K562 (cell line): ENCODE measurements at regions not wholly inside any gene's neighbourhood (a gene's known extent, or its start where the extent isn't known, plus 50 kb on each side); places are given as distances from the start of the nearest gene placed in this dataset.

ENCODE experiments used
- EGR1 ChIP-seq: fragments of 450-650 bp; conservative IDR thresholded peaks from 2 replicates; pipeline ENCODE4 v1.6.1; 2017; ENCODE audit warnings: mild to moderate bottlenecking
- FOXJ3 ChIP-seq: sonication (generic); formaldehyde crosslinking; IDR thresholded peaks from 2 replicates; pipeline ENCODE4 v1.4.0; 2020; ENCODE audit warnings: mild to moderate bottlenecking, missing genetic modification reagents
- MAFF ChIP-seq: IDR thresholded peaks from 2 replicates; pipeline ENCODE4 v1.6.1; 2012; ENCODE audit warnings: low read length, improper control_type of control experiment
- PHF8 ChIP-seq: fragments of 200-600 bp; sonication (generic); IDR thresholded peaks from 2 replicates; pipeline ENCODE4 v1.6.1; 2012; ENCODE audit warnings: mixed run types, mild to moderate bottlenecking, inconsistent platforms, low read length, moderate library complexity, borderline replicate concordance
- SIN3A ChIP-seq, 2 experiments: fragments of 150-350 bp in 1 of 2; IDR thresholded peaks; 2 replicates each; pipeline ENCODE4 v1.6.1; 2011 to 2016; ENCODE audit warnings: borderline replicate concordance in 2 of 2, low read depth in 2 of 2, low read length in 2 of 2, mild to moderate bottlenecking in 2 of 2, moderate library complexity in 2 of 2; ENCODE audit not compliant: control insufficient read depth in 1 of 2
- TAF1 ChIP-seq: IDR thresholded peaks from 2 replicates; pipeline ENCODE4 v1.6.1; 2011; ENCODE audit warnings: mild to moderate bottlenecking, low read length, moderate library complexity; ENCODE audit not compliant: insufficient read depth, control insufficient read depth, severe bottlenecking; ENCODE audit errors: extremely low read depth
- TF ChIP-seq, protein P1 (sequence below): fragments of 200-800 bp; sonication (Bioruptor generic); IDR thresholded peaks from 2 replicates; pipeline ENCODE4 v1.6.1; 2017; ENCODE audit warnings: missing genetic modification characterization, missing compliant biosample characterization

- TF ChIP-seq SIN3A (IDR thresholded peaks at IDR 0.05; ENCODE audit: borderline replicate concordance in 2 of 2, control insufficient read depth in 1 of 2, low read depth in 2 of 2, low read length in 2 of 2) (no peak), PHF8 (no peak), TAF1 (no peak), FOXJ3 (no peak), MAFF (no peak), EGR1 (no peak)
- TF ChIP-seq, protein P1, sequence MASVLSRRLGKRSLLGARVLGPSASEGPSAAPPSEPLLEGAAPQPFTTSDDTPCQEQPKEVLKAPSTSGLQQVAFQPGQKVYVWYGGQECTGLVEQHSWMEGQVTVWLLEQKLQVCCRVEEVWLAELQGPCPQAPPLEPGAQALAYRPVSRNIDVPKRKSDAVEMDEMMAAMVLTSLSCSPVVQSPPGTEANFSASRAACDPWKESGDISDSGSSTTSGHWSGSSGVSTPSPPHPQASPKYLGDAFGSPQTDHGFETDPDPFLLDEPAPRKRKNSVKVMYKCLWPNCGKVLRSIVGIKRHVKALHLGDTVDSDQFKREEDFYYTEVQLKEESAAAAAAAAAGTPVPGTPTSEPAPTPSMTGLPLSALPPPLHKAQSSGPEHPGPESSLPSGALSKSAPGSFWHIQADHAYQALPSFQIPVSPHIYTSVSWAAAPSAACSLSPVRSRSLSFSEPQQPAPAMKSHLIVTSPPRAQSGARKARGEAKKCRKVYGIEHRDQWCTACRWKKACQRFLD (CRISPR knock-in tag), result no peak
Observed at GRCh38 chr11:129315781-129316579, 59.7 kb upstream of the BARX2 start.
